Stimulated activated naive CD8-positive, alpha-beta T cell treated with anti-CD3 and anti-CD28 coated beads, Interleukin-15, Interleukin-2, amounts not matched to agents 100 ng/mL and 50 ng/mL, for 24 hours (primary cell): ENCODE measurements at regions not wholly inside any gene's neighbourhood (a gene's known extent, or its start where the extent isn't known, plus 50 kb on each side); places are given as distances from the start of the nearest gene placed in this dataset.
"Not testable (repeated sequence)": the region's sequence is repeated elsewhere in the genome, so short reads cannot be mapped to it uniquely, and the experiment has no call there.

Experiments used
- H3K27ac Mint-ChIP-seq: one replicate; pipeline ENCODE4 v1.8.0; 2021; ENCODE audit warnings: mild to moderate bottlenecking, mixed read lengths
- H3K27me3 Mint-ChIP-seq: one replicate; pipeline ENCODE4 v1.8.0; 2021; ENCODE audit warnings: mixed read lengths
- H3K36me3 Mint-ChIP-seq: one replicate; pipeline ENCODE4 v1.8.0; 2021; ENCODE audit warnings: low read depth, mixed read lengths
- H3K4me1 Mint-ChIP-seq: one replicate; pipeline ENCODE4 v1.8.0; 2021; ENCODE audit warnings: low read depth, mixed read lengths
- H3K4me3 Mint-ChIP-seq: one replicate; pipeline ENCODE4 v1.8.0; 2021; ENCODE audit warnings: mild to moderate bottlenecking, mixed read lengths
- H3K9me3 Mint-ChIP-seq: one replicate; pipeline ENCODE4 v1.8.0; 2021; ENCODE audit warnings: mixed read lengths

DNA sequence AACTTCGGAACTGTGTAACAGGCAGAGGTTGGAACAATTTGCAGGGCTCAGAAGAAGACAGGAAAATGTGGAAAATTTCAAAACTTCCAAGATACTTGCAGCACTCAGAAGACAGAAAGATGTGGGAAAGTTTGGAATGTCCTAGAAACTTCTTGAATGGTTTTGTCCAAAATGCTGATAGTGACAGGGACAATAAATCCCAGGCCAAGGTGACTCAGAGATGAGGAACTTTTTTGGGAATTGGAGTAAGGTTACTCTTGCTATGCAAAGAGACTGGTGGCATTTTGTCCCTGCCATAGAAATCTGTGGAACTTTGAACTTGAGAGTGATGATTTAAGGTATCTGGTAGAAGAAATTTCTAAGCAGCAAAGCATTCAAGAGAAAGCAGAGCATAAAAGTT lies 2055.6 kb upstream of the C9orf72 start:
- H3K4me3 Mint-ChIP-seq, H3K27me3 Mint-ChIP-seq, H3K36me3 Mint-ChIP-seq, H3K4me1 Mint-ChIP-seq, H3K27ac Mint-ChIP-seq: not testable (repeated sequence)
- H3K9me3 Mint-ChIP-seq: peaks cover 22% of the 10 kb centered on the region

GRCh38 chr9:29637471-29638237 lies 2064.4 kb upstream of the C9orf72 start:
- Mint-ChIP-seq H3K4me3 (no peak overlapping the region), H3K27ac (no peak overlapping the region), H3K36me3 (no peaks in the 10 kb centered on the region), H3K27me3 (no peaks in the 10 kb centered on the region), H3K9me3 (peaks cover 5% of the 10 kb centered on the region), H3K4me1 (no peaks in the 10 kb centered on the region)

- no peak overlapping the region for H3K27ac Mint-ChIP-seq
- no peak overlapping the region for H3K4me3 Mint-ChIP-seq
- no peaks in the 10 kb centered on the region for H3K9me3 Mint-ChIP-seq
- H3K27me3 Mint-ChIP-seq: no peaks in the 10 kb centered on the region
- H3K4me1 Mint-ChIP-seq: no peaks in the 10 kb centered on the region
- no peaks in the 10 kb centered on the region for H3K36me3 Mint-ChIP-seq
Measured at GRCh38 chr9:29640507-29640906, 2067.2 kb upstream of the C9orf72 start.

DNA sequence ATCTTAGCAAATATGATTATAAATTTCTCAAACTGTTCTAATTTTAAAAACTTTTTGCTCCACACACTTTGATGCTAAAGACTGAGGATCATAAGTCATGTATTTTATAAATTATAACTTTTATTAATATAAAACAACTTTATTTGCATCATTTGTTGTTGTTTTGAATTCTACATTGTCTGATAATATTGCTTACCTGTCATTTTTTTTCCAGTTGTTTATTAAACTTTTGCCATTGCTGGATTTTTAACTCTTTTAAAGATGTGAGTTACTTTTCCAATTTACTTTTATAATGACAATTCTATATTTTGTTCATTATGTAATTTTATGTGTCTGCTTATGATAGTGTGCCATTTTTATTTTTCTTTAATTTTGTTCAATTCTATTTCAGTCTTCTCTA lies 2071.2 kb upstream of the C9orf72 start:
- H3K36me3 Mint-ChIP-seq: no peaks in the 10 kb centered on the region

GRCh38 chr9:29647451-29647850 lies 2074.2 kb upstream of the C9orf72 start:
- Mint-ChIP-seq H3K4me3 (no peak overlapping the region), H3K36me3 (no peaks in the 10 kb centered on the region), H3K27me3 (no peaks in the 10 kb centered on the region), H3K9me3 (peaks cover 4% of the 10 kb centered on the region), H3K27ac (no peak overlapping the region), H3K4me1 (no peaks in the 10 kb centered on the region)

More for the DNA sequence above, 2071.2 kb upstream of the C9orf72 start:
- Mint-ChIP-seq H3K27me3 (no peaks in the 10 kb centered on the region), H3K9me3 (no peaks in the 10 kb centered on the region), H3K27ac (no peak overlapping the region), H3K4me1 (no peaks in the 10 kb centered on the region), H3K4me3 (no peak overlapping the region)

DNA sequence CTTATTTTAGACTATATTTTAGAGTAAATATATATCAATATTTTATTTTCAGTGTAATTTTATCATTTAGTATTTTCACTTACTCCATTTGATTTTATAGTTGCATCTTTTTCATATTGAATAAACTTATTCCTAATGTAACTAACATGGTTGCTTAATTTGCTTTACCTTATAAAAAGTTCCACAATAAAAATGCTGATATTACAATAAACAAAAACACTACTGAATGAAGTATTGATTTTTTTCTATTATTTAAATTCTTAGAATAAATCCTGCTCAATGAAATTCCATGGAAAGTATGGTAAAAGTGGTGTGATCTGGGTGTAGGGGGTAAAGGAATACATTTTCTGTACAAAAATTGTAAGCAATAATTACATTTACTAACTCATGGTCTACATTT lies 2074.9 kb upstream of the C9orf72 start:
- H3K9me3 Mint-ChIP-seq: peaks cover 7% of the 10 kb centered on the region
- no peak overlapping the region for H3K27ac Mint-ChIP-seq
- no peak overlapping the region for H3K4me3 Mint-ChIP-seq
- no peaks in the 10 kb centered on the region for H3K27me3 Mint-ChIP-seq
- H3K4me1 Mint-ChIP-seq: no peaks in the 10 kb centered on the region
- H3K36me3 Mint-ChIP-seq: no peaks in the 10 kb centered on the region

GRCh38 chr9:29648601-29649000 lies 2075.3 kb upstream of the C9orf72 start:
- H3K27me3 Mint-ChIP-seq: no peaks in the 10 kb centered on the region
- no peak overlapping the region for H3K27ac Mint-ChIP-seq
- H3K4me3 Mint-ChIP-seq: no peak overlapping the region
- H3K36me3 Mint-ChIP-seq: no peaks in the 10 kb centered on the region
- H3K9me3 Mint-ChIP-seq: peaks cover 7% of the 10 kb centered on the region
- no peaks in the 10 kb centered on the region for H3K4me1 Mint-ChIP-seq

DNA sequence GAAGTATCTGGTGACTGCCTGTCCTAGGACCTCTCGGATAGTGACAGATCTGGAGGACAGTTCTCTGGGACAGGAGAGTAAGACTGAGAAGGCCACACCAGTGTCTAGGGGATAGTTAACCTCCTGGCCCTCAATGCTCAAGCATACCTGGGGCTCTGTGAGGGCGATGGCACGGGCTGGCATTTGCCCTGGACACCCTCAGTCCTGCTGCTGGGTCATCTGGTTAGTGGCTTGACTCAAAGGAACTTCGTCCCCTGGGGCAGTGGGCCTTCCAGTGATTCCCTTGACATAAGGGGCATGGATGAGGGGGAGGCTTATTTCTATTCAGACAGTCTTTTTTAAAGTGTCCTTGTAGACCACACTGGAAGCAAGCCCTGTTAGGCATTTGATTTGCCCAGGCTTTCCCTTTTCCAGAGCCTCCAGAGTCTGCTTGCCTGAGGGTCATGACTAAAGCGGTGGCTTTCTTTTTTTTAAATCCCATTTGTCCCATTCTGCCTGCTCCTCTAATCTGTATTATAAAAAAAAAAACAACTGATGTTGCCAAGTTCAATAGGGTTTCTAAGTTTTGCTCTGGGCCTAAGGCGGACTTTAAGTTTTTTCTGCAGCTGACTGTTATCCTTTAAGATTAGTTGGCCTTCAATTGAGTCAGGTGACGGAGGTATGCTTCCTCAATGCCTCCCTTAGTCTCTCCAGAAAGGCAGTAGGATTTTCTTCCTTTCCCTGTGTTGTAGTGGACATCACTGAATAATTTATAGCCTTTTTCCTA lies 2083.5 kb upstream of the C9orf72 start:
- Mint-ChIP-seq H3K36me3 (no peaks in the 10 kb centered on the region), H3K4me1 (no peaks in the 10 kb centered on the region), H3K4me3 (no peak overlapping the region), H3K27ac (no peak overlapping the region), H3K9me3 (peaks cover 8% of the 10 kb centered on the region), H3K27me3 (no peaks in the 10 kb centered on the region)

DNA sequence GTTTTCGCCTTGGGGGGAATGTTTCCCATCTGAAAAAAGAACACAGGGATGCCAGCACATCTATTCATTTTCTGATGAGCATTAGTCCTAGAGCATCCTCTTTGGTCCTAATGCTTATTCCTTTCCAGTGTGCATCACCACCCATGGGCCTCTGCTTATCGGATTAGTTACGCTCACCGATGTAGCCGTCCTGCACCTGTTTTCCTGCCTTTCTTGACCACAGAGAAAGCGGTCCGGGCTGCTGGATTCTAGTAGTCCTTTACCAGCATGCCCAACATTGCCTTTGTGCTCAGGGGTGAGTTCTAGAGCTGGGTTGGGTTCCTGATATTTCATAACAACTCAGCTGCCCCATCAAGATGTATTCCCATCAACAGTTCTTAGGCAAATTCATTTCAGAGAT lies 2084.5 kb upstream of the C9orf72 start:
- Mint-ChIP-seq H3K27ac (no peak overlapping the region), H3K27me3 (no peaks in the 10 kb centered on the region), H3K9me3 (peaks cover 6% of the 10 kb centered on the region), H3K4me1 (no peaks in the 10 kb centered on the region), H3K36me3 (no peaks in the 10 kb centered on the region), H3K4me3 (no peak overlapping the region)

DNA sequence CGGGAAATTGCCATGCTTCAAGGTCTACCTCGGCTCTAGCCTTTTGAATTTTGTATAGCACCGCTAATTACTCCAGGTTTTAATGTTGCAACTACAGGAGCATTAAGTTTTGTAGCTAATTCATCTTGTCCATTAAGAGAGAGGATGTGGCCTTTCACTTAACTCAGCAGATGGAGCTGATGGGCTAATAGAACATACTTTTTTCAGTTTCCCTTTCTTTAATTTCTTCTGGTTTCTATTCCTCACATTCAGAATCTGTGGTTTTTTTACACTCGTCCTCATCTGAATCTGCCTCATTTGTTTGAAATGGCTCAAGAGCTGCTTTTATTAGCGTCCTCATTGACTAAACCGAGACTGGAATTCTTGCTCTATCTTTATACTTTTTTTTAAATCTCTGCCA lies 2085.7 kb upstream of the C9orf72 start:
- no peak overlapping the region for H3K27ac Mint-ChIP-seq
- no peak overlapping the region for H3K4me3 Mint-ChIP-seq
- no peaks in the 10 kb centered on the region for H3K4me1 Mint-ChIP-seq
- H3K27me3 Mint-ChIP-seq: no peaks in the 10 kb centered on the region
- H3K36me3 Mint-ChIP-seq: no peaks in the 10 kb centered on the region
- peaks cover 4% of the 10 kb centered on the region for H3K9me3 Mint-ChIP-seq

DNA sequence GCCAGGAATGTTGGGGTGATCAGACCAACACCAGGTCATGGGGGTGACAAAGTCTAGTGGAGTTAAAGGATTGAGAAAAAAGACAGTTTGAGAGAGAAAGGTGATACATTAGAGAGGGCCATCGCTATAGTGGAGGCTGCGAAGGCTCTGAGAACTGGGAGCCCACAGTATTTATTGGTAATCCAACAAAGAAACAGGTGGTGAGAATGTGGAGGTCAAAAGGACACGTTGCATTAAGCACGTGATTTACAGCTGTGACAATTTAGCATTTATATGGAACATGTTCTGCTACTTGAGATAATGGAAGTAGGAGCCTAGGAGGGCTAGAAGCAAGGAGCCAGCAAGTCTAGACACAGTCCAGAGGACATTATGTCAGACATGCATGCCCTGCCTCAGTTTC lies 2086.5 kb upstream of the C9orf72 start:
- Mint-ChIP-seq H3K4me1 (no peaks in the 10 kb centered on the region), H3K9me3 (peaks cover 3% of the 10 kb centered on the region), H3K4me3 (no peak overlapping the region), H3K27ac (no peak overlapping the region), H3K36me3 (no peaks in the 10 kb centered on the region), H3K27me3 (no peaks in the 10 kb centered on the region)

- H3K4me1 Mint-ChIP-seq: no peaks in the 10 kb centered on the region
- H3K9me3 Mint-ChIP-seq: no peaks in the 10 kb centered on the region
- H3K27ac Mint-ChIP-seq: no peak overlapping the region
- no peaks in the 10 kb centered on the region for H3K27me3 Mint-ChIP-seq
- no peak overlapping the region for H3K4me3 Mint-ChIP-seq
- no peaks in the 10 kb centered on the region for H3K36me3 Mint-ChIP-seq
Measured at GRCh38 chr9:29668732-29669131, 2095.5 kb upstream of the C9orf72 start.

GRCh38 chr9:29669613-29670012 lies 2096.3 kb upstream of the C9orf72 start:
- Mint-ChIP-seq H3K36me3 (no peaks in the 10 kb centered on the region), H3K4me1 (no peaks in the 10 kb centered on the region), H3K9me3 (no peaks in the 10 kb centered on the region), H3K27ac (no peak overlapping the region), H3K4me3 (no peak overlapping the region), H3K27me3 (no peaks in the 10 kb centered on the region)

DNA sequence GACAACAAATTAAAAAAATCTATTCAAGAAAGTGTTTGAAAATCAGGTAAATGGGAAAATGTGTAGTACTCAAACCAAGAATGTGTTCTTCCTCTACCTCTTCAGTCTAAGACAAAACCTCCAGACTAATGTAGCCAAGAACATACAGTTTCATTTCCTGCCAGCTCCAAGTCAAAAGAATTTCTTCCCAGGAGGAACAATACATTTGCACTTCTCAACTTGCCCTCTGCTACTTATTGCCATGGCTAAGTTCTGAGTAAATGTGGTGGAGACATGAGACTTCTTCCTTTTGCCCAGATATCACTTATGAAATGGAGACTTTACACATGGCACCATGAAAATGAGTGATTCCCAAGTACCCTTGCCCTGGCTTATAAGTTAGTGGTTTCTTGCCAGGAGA lies 2112.2 kb upstream of the C9orf72 start:
- no peaks in the 10 kb centered on the region for H3K4me1 Mint-ChIP-seq
- H3K36me3 Mint-ChIP-seq: no peaks in the 10 kb centered on the region
- no peak overlapping the region for H3K4me3 Mint-ChIP-seq
- no peak overlapping the region for H3K27ac Mint-ChIP-seq
- peaks cover 6% of the 10 kb centered on the region for H3K9me3 Mint-ChIP-seq
- no peaks in the 10 kb centered on the region for H3K27me3 Mint-ChIP-seq

DNA sequence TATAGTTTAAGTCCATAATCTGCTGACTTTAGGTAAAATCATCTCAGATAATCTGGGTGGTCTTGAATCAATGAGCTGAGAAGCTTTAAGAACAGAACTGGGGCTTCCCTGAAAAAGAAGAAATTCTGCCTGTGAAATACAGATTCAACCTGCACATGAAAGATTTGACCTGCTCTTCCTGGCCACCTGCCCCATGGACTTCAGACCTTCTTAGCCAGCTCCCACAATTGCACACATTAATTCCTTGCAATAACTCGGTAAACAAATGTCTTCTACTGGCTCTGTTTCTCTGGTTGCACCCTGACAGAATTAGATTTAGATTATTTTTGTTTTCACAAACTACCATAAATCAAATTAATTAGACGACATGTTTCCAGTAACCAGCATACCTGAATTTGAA lies 2117.9 kb upstream of the C9orf72 start:
- Mint-ChIP-seq H3K4me3 (no peak overlapping the region), H3K27me3 (no peaks in the 10 kb centered on the region), H3K36me3 (no peaks in the 10 kb centered on the region), H3K27ac (no peak overlapping the region), H3K9me3 (peaks cover 17% of the 10 kb centered on the region), H3K4me1 (no peaks in the 10 kb centered on the region)
